ENCODE measurements at regions not wholly inside any gene's neighbourhood (a gene's known extent, or its start where the extent isn't known, plus 50 kb on each side); places are given as distances from the start of the nearest gene placed in this dataset.

DNA sequence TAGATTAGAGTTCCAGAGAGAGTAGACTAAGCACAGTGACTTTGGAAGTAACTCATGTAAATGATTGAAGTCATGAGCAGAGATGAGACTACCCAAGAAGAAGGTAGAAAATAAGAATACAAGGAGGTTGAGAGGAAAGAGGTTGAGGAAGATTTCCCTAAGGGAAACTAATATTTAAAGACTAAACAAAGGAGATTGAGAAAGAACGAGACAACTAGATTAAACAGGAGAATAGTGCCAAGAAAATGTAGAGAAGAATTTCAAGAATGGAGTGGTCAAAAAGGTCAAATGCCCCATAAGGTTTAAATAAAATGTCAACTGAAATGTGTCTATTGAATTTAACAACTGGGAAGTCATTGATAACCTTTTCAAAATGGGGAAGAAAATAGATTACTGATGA is 59.0 kb downstream of the RPS29 start:
- DNase-seq, result no peak

GRCh38 chr14:49526101-49526500 is 60.1 kb downstream of the RPS29 start:
- no peak for DNase-seq

DNA sequence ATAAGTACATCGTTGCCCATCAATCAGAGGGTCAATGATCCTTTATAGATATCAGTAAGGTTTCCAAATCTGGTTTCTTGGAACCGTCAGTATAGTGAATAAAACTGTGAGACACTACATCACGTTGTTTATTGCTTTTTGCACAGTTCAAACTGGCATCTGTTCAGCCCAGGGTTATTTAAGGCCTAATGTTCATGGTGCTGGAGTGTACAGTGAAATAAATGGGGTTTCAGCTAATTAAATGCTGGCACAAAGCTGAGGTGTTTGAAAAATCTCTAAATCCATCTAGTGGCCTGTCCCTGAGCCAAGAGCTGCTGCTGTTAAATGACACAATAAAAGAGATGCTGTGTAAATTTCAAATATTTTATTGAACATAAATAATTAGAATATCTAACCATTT is 69.9 kb downstream of the RPS29 start:
- no peak for DNase-seq

GRCh38 chr14:49512571-49512970 is 73.6 kb downstream of the RPS29 start:
- DNase-seq, result no peak

DNA sequence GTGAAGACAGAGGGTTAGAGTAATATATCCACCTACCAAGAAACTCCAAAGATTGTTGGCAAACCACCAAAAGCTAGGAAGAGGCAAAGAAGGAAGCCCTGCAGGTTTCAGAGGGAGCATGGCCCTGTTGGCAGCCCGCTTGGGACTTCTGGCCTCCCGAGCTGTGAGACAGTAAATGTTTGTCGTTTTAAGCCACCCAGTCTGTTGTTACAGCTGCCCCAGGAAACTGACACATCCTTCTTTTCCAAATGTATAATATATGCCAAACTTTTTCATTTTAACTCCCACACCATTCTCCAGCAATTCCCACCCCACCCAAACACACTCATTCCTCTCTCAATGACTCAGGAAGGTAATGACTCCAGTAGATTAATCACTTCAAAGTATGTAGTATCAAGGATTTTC is 74.0 kb downstream of the RPS29 start:
- DNase-seq, result no peak

- no peak for DNase-seq
Observed at GRCh38 chr14:49508124-49508523, 78.1 kb downstream of the RPS29 start.

- no peak for DNase-seq
Observed at GRCh38 chr14:49506650-49507049, 79.5 kb downstream of the RPS29 start.

DNA sequence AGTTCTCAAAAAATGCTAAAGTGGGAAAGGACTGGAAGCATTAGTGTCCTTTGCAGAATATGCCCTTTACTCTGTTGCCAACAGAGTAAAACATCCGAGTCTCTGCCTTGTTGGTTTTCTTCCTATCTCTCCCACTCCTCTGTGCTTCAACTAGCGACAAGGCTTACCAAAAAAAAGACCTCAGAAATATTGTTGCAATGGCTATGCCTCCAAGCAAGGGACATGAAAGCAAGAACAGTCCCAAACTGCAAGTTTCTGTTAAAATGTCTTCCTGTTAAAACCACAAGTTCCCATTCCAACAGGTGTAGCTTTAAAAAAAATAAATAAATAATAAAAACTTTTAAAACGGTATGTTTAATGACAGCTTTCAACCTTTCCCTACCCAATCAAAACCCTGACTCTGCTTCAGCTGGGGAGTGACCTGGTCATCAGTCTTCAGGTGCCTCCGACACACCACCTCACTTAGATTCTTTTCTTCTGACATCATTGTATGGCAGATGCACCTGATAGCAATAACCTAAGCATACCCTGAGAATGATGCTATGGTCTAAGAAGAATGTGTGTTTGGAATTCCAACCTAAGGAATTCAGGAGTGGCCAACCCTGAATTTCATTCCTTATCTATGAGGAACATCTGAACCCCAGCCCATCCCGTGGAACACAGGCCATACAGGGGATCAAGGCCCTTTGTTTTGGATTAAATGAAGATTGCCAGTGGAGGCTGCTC is 81.0 kb downstream of the RPS29 start:
- no peak for DNase-seq

DNA sequence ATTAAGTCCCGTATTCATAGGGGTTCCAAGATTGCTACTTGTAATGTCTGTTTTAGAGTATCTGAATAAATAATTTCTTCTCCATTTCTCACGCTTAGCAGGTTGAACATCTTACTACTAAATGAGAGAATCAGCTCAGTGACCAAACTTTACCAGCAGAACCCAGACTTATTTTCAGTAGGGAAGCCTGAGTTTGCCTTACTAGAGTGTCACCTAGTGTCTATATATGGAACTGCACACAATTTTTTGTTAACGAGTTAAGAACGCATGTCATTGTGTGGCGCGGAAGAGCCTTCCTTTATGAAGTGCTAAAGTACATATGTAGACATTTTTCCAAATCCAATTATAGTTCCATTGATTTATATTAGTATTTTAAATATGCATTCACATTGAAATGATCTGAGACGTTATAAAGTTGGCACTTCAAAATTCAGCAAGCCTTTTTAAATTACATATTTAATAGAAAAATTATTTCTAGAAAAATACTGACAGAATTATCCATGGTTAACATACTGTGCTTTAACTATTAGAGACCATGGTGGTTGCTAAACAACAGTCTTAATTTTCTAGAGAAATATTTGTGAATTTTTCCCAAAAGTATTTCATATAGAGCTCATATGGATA is 88.3 kb downstream of the RPS29 start:
- DNase-seq, result peak; percentile 72

GRCh38 chr14:49497267-49497666 is 88.9 kb downstream of the RPS29 start:
- DNase-seq, result no peak

- DNase-seq, result no peak
Observed at GRCh38 chr14:49494836-49495235, 91.3 kb downstream of the RPS29 start.

DNA sequence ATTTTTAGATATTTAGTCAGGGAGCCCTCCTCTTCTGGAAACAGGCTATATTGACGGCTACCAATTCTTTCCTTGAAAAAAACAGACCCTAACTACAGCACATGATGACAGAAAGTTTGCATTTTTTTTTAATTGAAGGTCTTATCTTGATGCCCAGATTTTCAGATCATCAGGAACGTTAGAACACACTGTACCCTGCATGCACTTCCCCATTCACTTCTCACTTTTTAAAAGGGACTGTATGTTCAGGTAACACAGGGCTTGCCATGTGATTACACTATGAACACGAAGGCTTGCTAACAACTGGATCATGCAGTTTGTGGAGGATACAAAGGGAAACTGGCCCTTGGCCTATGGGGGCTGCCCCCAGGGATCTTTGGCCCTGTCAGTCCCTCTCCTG is 92.6 kb downstream of the RPS29 start:
- DNase-seq, result no peak

- DNase-seq, result no peak
Observed at GRCh38 chr14:49492151-49492550, 94.0 kb downstream of the RPS29 start.

GRCh38 chr14:49489341-49489740 is 96.8 kb downstream of the RPS29 start:
- no peak for DNase-seq

DNA sequence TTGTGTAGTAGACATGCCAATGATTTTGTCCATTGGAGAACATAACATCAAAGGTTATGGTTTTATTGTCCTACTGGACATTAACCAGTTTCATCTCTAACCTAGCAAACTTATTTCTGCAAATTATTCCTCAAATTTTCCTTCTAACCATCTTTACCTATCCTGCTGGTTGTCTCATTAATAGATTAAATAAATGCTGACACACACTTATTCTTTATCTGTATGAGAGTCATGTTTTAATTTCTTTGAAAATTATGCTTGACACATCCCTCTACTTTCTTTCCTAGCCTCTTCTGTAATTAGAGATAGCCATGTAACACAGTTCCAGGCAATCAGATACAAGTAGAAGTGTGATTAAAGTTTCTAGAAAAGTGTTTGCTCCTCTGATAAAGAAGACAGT is 98.9 kb downstream of the RPS29 start:
- DNase-seq, result no peak

DNA sequence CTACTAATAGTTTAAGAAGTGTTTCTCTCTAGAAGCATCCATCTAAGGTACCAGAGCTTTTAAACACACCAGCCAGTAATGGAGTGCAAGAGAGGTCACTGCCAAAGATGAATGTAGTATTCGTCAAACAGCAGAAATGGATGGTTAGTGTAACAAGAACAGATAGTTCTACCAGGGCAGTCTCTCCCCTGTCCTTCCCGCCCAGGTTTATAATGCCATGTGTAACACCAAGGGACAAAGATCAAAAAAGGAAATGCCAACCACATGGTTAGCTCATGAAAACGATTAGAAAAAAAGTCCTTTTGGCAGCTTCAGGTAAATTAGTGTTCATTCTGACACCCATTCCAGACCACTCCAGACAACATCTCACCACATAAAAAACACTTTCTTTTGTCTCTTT is 100.9 kb downstream of the RPS29 start:
- DNase-seq, result no peak

GRCh38 chr14:49484180-49484579 is 102.0 kb downstream of the RPS29 start:
- no peak for DNase-seq

- no peak for DNase-seq
Observed at GRCh38 chr14:49483268-49483667, 102.9 kb downstream of the RPS29 start.

DNA sequence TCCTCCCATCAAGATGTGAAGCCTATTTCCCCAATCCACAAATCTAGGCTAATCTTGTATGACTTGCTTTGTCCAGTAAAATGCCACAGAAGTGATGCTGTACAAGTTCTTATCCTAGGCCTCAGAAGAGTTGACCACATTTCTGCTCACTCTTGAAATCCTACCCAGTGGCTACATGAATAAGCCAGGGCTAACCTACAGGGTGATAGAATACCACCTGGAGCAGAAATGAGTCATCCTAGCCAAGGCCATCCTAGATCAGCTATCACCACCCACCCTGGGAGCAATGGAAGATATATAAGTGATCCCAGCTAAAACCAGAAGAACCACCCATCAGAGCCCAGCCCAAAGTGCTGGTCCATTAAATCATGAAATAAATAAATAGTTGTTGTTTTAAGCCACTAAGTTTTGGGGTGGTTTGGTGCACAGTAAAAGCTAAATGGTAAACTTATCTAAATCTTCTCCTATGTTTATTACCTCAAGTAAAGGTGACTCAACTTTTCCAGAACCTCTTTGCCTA is 105.1 kb downstream of the RPS29 start:
- DNase-seq, result no peak

- no peak for DNase-seq
Observed at GRCh38 chr14:49480053-49480760, 106.0 kb downstream of the RPS29 start.

GRCh38 chr14:49479432-49479831 is 106.7 kb downstream of the RPS29 start:
- no peak for DNase-seq

- no peak for DNase-seq
Observed at GRCh38 chr14:49478784-49479183, 107.4 kb downstream of the RPS29 start.

DNA sequence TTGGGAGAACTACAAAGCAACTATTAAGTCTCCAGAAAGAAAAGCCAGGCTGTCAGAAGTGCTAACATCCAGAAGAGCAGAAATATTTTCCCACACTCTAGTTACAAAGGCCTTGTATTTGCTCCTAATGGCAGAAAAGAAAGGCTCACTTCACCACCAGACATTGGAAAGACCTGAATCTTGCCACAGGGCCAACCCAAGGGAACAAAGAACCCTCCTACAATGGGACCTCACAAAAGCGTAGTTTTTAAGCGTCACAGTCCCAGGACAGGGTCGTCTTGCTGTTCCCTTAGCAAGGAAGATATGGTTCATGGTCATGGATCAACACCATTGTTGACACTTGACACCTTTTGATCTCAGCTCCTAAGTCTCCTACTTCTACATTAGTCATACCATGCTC is 119.1 kb downstream of the RPS29 start:
- DNase-seq, result no peak

DNA sequence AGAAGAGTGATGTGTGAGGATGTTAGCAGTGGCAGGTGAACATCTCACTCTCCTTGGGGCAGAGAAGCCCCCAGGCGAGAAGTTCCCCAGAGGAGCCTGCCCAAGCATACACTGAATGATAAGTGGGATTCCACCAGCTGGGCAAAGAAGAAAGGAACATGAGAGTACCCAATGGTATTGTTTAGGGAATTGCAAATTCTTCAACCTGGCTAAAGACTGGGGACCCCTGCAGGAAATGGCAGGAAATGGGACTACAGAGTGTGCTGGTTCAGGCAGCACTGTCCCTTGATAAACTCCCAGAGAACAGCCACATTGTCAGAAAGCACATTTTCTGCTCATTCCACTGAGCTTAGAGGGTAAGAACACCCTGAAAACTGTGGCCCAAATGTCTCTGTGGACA is 121.3 kb downstream of the RPS29 start:
- no peak for DNase-seq

All from NCI-H748 treated with DMSO at 0.1 percent for 48 hours (cell line).